Retina (tissue), 1 donor: ENCODE measurements at regions not wholly inside any gene's neighbourhood (a gene's known extent, or its start where the extent isn't known, plus 50 kb on each side); places are given as distances from the start of the nearest gene placed in this dataset.

Experiments
- DNase-seq: peaks from one replicate; pipeline ENCODE4 v3.0.0-alpha.2; 2016

DNA sequence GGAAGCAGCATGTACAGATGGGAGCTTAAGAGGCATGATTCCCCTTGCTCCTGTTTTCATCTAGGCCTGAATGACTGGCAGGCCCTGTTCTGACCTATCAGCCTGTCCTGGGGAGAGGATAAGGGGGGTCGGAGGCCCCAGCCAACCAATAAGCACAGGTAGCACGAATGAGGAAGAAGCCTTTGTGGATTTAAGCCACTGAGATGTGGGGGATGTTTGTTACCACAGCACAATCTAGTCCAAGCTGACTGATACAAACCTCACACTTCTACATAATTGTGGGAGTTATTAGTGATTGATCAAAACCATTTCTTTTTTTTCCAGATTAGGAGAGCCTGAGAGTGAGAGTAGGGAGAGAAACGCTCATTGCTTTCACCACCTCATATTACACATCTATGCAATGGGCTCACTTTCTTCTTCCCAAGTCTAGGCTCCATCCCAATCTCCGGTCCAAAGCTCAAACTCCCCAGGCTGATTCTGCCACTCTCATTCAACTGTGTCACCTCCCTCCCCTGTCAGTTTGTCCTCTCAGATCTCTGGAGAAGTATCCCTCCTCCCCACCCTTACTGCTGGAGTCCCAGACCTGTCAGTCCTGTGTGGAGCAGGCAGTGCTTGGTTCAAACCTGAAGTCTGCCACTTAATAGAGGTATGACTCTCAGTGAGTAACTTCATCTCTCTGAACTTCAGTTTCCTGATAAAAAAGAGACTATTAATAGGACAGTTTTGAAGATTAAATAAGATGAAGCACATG, 220.5 kb downstream of the PTPRU start:
- no peak for DNase-seq

DNA sequence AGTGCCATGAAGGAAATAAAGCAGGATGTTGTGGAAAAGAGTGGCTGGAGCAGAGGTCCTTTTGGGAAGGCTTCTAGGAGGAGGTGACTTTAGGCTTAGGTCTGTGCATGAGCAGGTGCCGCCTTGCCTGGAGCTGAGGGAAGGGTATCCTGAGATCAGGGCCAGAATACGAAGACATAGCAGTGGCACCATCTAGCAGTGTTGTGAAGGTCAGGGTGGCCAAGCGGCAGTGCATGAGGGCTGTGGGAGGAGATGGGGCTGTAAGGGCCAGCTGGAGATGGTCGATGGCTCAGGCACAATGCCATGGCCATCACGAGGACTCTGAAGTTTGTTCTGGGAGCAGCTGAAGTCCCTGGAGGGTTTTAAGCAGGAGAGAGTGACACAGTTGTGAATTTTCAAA, 219.5 kb downstream of the PTPRU start:
- DNase-seq = no peak

DNA sequence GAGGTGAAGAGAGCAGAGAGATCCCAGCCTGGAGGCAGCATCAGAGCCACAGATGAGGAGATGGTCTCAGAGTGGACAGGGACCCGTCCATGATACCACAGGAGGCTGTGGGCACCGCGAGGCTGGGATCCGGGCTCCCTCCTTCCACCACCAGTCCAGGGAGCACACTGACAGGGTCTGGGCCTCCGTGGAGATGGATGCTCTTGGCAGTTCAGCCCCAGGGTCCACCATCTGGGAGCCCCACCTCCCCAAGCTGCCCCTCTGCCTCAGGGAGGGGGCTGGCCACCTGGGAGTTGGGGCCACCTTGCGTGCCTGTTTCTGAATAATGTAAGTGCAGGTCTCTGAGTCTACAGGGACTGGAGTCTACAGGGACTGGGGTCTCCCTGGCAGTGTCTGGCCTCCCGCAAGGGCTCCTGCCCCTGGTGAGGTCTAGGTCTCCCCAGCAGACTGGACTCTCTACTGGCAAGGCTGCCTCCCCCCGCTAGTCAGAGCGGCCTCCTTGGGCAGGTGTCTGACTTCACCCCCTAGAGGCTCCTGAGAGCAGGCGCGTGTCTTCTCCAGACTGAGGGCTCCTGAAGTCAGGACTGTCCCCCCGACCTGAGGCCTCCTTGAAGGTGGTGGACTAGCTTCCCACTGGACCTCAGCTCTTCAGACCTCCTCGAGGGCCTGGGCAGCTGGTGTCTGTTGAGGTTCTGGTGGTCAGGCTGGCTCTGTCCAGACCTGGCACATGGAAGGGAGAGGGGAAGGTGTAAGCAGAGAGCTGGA, 218.5 kb downstream of the PTPRU start:
- no peak for DNase-seq

GRCh38 chr1:29453502-29454240, 217.3 kb downstream of the PTPRU start:
- no peak for DNase-seq

- no peak for DNase-seq
Observed at GRCh38 chr1:29452463-29453230, 216.3 kb downstream of the PTPRU start.

DNA sequence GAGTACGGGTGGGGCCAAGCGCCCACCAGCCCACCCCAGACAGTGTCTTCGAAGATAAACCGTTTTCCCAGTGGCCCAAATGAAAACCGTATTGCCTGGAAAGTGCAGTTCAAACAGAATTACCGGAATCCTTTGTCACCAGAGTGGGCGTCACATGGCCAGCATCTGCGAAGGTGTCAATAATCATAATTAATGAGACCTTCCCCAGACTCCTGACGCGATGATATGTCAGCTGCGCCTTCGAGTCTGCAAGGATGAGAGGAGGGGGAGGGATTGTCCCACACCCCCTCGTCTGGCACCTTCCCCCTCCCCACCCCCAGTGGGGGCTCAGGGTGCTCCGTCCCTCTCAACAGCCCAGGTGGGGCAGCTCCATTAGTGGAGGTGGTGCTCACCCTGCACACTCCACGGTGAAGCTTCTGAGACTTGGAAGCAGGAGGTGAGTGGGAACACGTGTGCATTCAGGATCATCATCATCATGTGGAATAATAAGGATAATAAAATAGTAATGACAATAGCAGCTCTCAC, 215.1 kb downstream of the PTPRU start:
- DNase-seq = no peak

- DNase-seq = no peak
Observed at GRCh38 chr1:29450591-29450990, 214.3 kb downstream of the PTPRU start.

DNA sequence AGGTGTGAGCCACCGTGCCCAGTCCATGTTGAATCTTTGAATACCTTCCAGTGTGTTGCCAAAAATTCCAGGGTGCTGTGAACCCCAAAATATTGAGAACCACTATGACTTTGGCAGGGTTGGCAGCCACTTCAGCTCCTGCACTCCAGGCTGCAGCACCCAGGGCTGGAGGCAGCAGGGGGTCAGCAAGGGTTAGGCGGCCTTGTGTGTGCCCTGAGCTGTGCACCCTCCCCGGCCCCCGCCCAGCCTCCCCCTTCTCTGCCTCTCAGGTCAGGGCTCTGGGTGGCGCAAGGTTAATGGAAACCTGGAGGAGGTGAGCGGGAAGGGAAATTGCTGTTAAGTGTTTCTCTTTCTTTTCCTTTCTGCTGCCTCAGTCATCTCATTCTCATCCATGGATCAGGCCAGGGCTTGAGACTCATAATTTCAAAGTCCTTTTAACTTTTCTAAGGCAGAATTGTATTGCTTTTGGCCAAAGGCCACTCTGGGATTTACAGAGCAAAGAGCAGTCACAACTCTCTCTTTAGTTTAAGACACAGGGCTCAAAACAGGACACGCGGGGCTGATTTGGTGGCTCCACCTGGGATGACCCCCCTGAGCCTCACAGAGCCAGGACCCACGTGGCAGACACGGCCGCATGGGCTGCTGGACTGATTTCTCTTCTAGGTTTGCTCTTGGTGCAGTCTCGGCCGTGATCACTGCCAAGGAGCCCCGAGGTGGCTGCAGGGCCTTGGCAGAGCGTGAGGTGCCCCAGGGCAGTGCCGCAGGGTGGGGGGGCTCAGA, 212.3 kb downstream of the PTPRU start:
- no peak for DNase-seq

DNA sequence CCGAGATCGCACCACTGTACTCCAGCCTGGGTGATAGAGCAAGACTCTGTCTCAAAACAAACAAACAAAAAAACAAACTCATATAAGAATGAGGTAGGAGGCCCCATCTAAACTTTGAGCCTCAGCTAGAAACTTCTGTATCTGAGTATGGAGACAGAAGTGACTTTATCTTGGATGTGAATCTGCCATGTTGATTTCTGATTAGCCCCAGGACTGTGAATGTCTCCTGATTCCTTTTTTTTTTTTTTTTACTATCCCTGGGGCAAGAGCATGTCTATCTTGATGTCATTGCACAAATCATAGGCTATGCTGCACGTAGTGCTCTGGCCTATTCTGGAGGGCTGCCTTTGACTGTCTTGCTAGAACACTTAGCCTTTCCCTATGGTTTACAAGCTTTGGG, 211.0 kb downstream of the PTPRU start:
- no peak for DNase-seq

- DNase-seq = no peak
Observed at GRCh38 chr1:29444782-29445729, 208.7 kb downstream of the PTPRU start.

GRCh38 chr1:29444081-29444715, 207.9 kb downstream of the PTPRU start:
- no peak for DNase-seq

DNA sequence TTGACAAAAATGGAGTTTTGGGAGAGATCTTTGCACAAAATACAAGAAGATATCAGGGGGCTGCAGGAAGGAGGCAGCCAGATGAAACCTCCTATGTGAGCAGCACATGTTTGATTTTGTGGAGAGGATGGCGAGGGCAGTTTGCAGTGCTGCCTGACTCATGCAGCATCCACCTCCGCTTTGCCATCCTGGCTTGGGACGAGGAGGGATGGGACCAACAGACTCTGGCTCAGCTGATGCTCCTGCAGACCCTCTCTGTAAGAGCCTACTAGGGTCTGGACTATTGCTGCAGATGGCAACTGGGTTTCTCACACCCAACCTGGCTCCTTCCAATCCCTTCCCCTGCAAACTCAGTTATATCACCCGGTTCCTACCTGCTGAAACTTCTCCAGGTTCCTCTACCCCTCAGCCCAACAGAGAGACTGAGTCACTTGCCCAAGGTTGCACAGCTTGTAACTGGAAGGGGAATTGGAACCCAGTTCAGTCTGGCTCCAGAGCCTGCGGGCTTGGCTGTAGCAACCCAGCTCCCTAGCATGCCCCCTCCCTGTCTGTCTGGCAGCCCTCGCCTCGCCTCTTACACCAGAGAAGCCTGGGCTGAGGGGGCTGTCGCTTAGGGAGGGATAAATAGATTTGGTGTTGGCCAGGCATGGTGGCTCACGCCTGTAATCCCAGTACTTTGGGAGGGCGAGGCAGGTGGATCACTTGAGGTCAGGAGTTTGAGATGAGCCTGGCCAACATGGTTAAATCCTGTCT, 205.8 kb downstream of the PTPRU start:
- no peak for DNase-seq

DNA sequence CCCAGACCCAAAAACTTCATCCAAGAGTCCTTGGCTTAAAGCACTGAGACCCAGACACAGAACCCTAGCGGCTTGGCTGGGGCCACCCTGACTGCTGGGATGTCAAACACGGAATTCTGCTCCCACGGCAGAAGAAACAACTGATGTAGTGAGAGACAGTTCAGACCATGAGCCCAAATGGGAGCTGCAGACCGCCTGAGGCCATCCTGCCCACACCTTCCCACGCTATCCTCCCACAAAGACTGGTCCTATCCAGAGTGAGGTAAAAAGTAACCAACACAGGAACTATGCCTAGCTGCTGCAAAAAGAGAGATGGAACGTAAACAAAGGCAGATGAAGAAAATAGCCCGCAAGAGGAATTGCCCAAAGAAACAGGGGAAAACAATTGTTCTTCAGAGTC, 203.3 kb downstream of the PTPRU start:
- no peak for DNase-seq

DNA sequence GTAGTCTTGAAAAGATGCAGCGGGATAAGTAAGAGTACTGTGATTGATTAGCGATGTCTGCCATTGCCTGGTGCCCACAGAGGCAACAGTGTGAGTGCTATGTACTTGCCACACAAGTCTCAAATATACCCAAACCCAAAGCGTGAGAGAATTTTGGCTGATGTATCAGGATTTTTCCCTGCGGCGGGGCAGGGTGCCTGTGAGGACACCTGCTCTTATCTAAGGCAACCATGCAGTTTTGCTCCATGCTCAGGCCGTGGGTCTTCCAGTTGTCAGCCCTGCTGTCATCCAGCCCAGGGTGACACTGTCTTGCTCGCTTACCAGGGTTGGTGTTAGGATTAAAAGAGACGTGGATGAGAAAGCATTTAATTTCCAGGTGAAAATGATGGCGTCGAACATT, 202.7 kb downstream of the PTPRU start:
- no peak for DNase-seq

DNA sequence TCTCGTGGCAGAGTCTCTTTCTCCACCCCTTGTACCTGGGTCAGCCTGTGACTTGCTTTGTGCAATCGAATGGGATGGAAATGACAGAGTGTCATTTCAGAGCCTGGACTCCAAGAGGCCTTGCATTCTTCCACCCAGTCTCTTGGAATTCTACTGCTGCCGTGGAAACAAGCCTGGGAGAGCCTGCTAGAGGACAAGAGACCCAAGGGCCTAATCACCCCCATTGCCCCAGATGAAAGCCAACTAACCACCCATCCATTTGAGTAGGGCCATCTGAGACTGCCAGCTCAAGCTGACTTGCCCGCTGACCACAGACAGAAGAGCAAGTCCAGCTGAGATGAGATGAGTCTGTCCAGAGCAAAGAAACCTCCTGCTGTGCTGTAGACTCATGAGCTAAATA, 201.6 kb downstream of the PTPRU start:
- no peak for DNase-seq

- no peak for DNase-seq
Observed at GRCh38 chr1:29436181-29436785, 200.0 kb downstream of the PTPRU start.

- DNase-seq = no peak
Observed at GRCh38 chr1:29433830-29434229, 197.5 kb downstream of the PTPRU start.

GRCh38 chr1:29431138-29431537, 194.8 kb downstream of the PTPRU start:
- DNase-seq = no peak

GRCh38 chr1:29429656-29430055, 193.3 kb downstream of the PTPRU start:
- DNase-seq = no peak
